Motor neuron (in vitro differentiated cells): ENCODE measurements at regions not wholly inside any gene's neighbourhood (a gene's known extent, or its start where the extent isn't known, plus 50 kb on each side); places are given as distances from the start of the nearest gene placed in this dataset.
"Not testable (repeated sequence)": the region's sequence is repeated elsewhere in the genome, so short reads cannot be mapped to it uniquely, and the experiment has no call there.

Source experiments
- ATAC-seq, 8 experiments: fragments of 200-7000 bp; cut with Tn5 transposase; replicated peaks in 6 of 8; 2 replicates each; pipeline ENCODE4 v1.8.0; 2021; ENCODE audit warnings: mild to moderate bottlenecking in 8 of 8, moderate library complexity in 8 of 8
- H3K27ac ChIP-seq, 2 donors: fragments of 250-450 bp; sonication (Bioruptor Pico); 2 replicates each; pipeline ENCODE4 v1.9.0; 2021; ENCODE audit warnings: antibody characterized with exemption in 2 of 2, mild to moderate bottlenecking in 2 of 2, moderate library complexity in 1 of 2
- H3K4me1 ChIP-seq, 2 donors: fragments of 250-450 bp; sonication (Bioruptor Pico); replicated peaks in 1 of 2; 2 replicates each; pipeline ENCODE4 v1.6.1; 2021; ENCODE audit warnings: antibody characterized with exemption in 2 of 2, mild to moderate bottlenecking in 2 of 2, moderate library complexity in 1 of 2
- H3K4me3 ChIP-seq, 5 donors: fragments of 250-450 bp; sonication (Bioruptor Pico); 2 replicates each; pipeline ENCODE4 v1.9.0; 2021; ENCODE audit warnings: antibody characterized with exemption in 5 of 5, mild to moderate bottlenecking in 5 of 5, moderate library complexity in 4 of 5
- WGBS, 10 experiments: fragments of 450-650 bp; shearing (Covaris generic); methylation state at CpG; one replicate each; pipeline ENCODE4 v1.0.0; 2022; 5-methylcytosine and 5-hydroxymethylcytosine counted together
- in situ Hi-C, 9 experiments: fragments of 400-800 bp; cut with MboI; loops; one replicate each; pipeline ENCODE4 v1.15.0; 2021; ENCODE audit warnings: low sequenced_read_pairs in 9 of 9, low pct_unique_long_range_greater_than_20kb in 2 of 9; ENCODE audit not compliant: unreplicated experiment in 9 of 9

- WGBS, 10 experiments, result no CpG with 5 or more reads among the region's 3 CpGs
- in situ Hi-C loops, H3K27ac ChIP-seq, ATAC-seq, H3K4me1 ChIP-seq, H3K4me3 ChIP-seq: not testable (repeated sequence)
These were observed 98.7 kb downstream of the OR4M2 start for GRCh38 chr15:22179043-22179442.

GRCh38 chr15:22180611-22181010 lies 100.3 kb downstream of the OR4M2 start:
- H3K4me3 ChIP-seq, in situ Hi-C loops, ATAC-seq, H3K27ac ChIP-seq, H3K4me1 ChIP-seq: not testable (repeated sequence)
- no CpG with 5 or more reads among the region's 7 CpGs for WGBS, 10 experiments

GRCh38 chr15:22184678-22185077 lies 104.4 kb downstream of the OR4M2 start:
- H3K4me1 ChIP-seq, H3K4me3 ChIP-seq, H3K27ac ChIP-seq, in situ Hi-C loops, ATAC-seq: not testable (repeated sequence)
- WGBS, 10 experiments, result no CpG with 5 or more reads among the region's 15 CpGs

- H3K27ac ChIP-seq, ATAC-seq, H3K4me3 ChIP-seq, H3K4me1 ChIP-seq, in situ Hi-C loops: not testable (repeated sequence)
- no CpG with 5 or more reads among the region's 9 CpGs for WGBS, 10 experiments
These were observed 106.7 kb downstream of the OR4M2 start for GRCh38 chr15:22186846-22187532.

- ATAC-seq, H3K4me1 ChIP-seq, H3K27ac ChIP-seq, in situ Hi-C loops, H3K4me3 ChIP-seq: not testable (repeated sequence)
- WGBS, 10 experiments, result no CpG with 5 or more reads among the region's 3 CpGs
These were observed 111.5 kb downstream of the OR4M2 start for GRCh38 chr15:22191818-22192217.

- H3K4me3 ChIP-seq, ATAC-seq, in situ Hi-C loops, H3K27ac ChIP-seq, H3K4me1 ChIP-seq: not testable (repeated sequence)
- WGBS, 10 experiments, result no CpG with 5 or more reads among the region's 7 CpGs
These were observed 114.7 kb downstream of the OR4M2 start for GRCh38 chr15:22194739-22195617.

- H3K4me1 ChIP-seq, H3K27ac ChIP-seq, H3K4me3 ChIP-seq, in situ Hi-C loops: not testable (repeated sequence)
- peak in 1 of 8 experiments; percentile 52 for ATAC-seq
- no CpG with 5 or more reads among the region's 2 CpGs for WGBS, 10 experiments
These were observed 116.1 kb downstream of the OR4M2 start for GRCh38 chr15:22196423-22196822.

GRCh38 chr15:22200417-22200816 lies 120.1 kb downstream of the OR4M2 start:
- no CpG with 5 or more reads among the region's 3 CpGs for WGBS, 10 experiments
- H3K27ac ChIP-seq, ATAC-seq, H3K4me3 ChIP-seq, H3K4me1 ChIP-seq, in situ Hi-C loops: not testable (repeated sequence)

GRCh38 chr15:22201993-22202659 lies 121.8 kb downstream of the OR4M2 start:
- in situ Hi-C loops, H3K27ac ChIP-seq, H3K4me3 ChIP-seq, ATAC-seq, H3K4me1 ChIP-seq: not testable (repeated sequence)
- WGBS, 10 experiments, result no CpG with 5 or more reads among the region's 3 CpGs

- ATAC-seq, result peak in 1 of 8 experiments; percentile 60
- in situ Hi-C loops, H3K4me1 ChIP-seq, H3K4me3 ChIP-seq, H3K27ac ChIP-seq: not testable (repeated sequence)
- no CpG with 5 or more reads among the region's 5 CpGs for WGBS, 10 experiments
These were observed 122.9 kb downstream of the OR4M2 start for GRCh38 chr15:22203208-22203607.

- WGBS, 10 experiments, result no CpG with 5 or more reads among the region's 3 CpGs
- H3K27ac ChIP-seq, in situ Hi-C loops, H3K4me3 ChIP-seq, ATAC-seq, H3K4me1 ChIP-seq: not testable (repeated sequence)
These were observed 128.8 kb downstream of the OR4M2 start for GRCh38 chr15:22209086-22209485.

- H3K27ac ChIP-seq, H3K4me3 ChIP-seq, ATAC-seq, in situ Hi-C loops, H3K4me1 ChIP-seq: not testable (repeated sequence)
- WGBS, 10 experiments, result 12 to 80% (median 51%) methylated on average over 1 to 10 of the region's 10 CpGs; no CpG with 5 or more reads in 2 of the 10 experiments
These were observed 142.3 kb downstream of the OR4M2 start for GRCh38 chr15:22222596-22222995.

- in situ Hi-C loops, result no loop called here
- Histone ChIP-seq H3K4me1 (no peaks in the 10 kb centered on the region), H3K4me3 (peak overlapping the region in 1 of 5 donors; percentile 6), H3K27ac (no peak overlapping the region)
- WGBS, 10 experiments, result 8 to 39% (median 32%) methylated on average over 1 to 5 of the region's 9 CpGs; no CpG with 5 or more reads in 3 of the 10 experiments
- no peak for ATAC-seq
These were observed 143.9 kb downstream of the OR4M2 start for GRCh38 chr15:22224241-22224671.
